Gastrocnemius medialis (tissue), 4 donors: ENCODE measurements at regions not wholly inside any gene's neighbourhood (a gene's known extent, or its start where the extent isn't known, plus 50 kb on each side); places are given as distances from the start of the nearest gene placed in this dataset.

Experiments
- POLR2A ChIP-seq, 2 donors: fragments of 450-650 bp; IDR thresholded peaks; one replicate each; pipeline ENCODE4 v1.6.1; 2017; ENCODE audit warnings: antibody characterized with exemption in 2 of 2, mild to moderate bottlenecking in 2 of 2, moderate library complexity in 2 of 2
- TF ChIP-seq, protein P1 (sequence below), 5 experiments: fragments of 450-650 bp in 3 of 5; fragments of 200-600 bp in 2 of 5; sonication (generic) in 2 of 5; IDR thresholded peaks in 4 of 5; conservative IDR thresholded peaks in 1 of 5; 1 replicate in 4 of 5; 2 replicates in 1 of 5; pipeline ENCODE4 v1.5.1; 2016 to 2019; ENCODE audit warnings: antibody characterized with exemption in 5 of 5, mild to moderate bottlenecking in 3 of 5, moderate library complexity in 3 of 5

DNA sequence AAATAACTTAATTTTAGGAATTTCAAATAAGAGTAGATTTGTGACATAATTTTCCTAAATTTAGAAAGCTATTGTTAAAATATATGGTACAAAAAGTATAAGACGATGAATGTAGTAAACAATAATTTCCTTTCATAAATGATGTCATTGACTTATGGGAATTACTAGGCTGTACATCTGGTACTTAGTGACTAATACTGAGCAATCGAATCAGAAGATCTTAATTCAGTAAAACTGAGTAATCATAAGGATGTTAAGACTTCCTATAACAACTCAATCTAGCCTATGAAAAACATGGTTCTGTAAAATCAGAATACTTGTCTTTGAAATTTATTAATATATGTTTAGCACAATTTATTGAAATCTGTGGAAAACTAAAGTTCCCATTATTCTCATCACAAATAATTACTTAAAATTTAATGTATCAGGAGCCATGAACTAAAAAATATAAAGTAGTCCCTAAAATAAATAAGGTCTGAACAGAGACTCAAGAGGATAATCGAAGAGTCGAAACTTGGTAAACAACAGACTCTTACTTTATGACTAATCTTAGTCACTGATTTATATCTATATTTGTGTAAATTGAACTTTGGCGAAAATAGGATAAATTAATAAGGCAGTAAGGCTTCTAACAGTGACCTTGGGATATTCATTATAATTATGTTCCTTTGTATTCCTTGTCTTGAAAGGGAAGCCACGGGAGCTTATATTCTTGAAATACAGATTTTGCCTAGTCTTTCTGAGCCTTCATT, 142.1 kb downstream of the HGF start:
- TF ChIP-seq, protein P1, sequence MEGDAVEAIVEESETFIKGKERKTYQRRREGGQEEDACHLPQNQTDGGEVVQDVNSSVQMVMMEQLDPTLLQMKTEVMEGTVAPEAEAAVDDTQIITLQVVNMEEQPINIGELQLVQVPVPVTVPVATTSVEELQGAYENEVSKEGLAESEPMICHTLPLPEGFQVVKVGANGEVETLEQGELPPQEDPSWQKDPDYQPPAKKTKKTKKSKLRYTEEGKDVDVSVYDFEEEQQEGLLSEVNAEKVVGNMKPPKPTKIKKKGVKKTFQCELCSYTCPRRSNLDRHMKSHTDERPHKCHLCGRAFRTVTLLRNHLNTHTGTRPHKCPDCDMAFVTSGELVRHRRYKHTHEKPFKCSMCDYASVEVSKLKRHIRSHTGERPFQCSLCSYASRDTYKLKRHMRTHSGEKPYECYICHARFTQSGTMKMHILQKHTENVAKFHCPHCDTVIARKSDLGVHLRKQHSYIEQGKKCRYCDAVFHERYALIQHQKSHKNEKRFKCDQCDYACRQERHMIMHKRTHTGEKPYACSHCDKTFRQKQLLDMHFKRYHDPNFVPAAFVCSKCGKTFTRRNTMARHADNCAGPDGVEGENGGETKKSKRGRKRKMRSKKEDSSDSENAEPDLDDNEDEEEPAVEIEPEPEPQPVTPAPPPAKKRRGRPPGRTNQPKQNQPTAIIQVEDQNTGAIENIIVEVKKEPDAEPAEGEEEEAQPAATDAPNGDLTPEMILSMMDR (IDR thresholded peaks at IDR 0.05 in 4 of 5, conservative IDR thresholded peaks at IDR 0.05 in 1 of 5), result no peak
- no peak for TF ChIP-seq POLR2A (IDR thresholded peaks at IDR 0.05)
